ENCODE measurements at regions not wholly inside any gene's neighbourhood (a gene's known extent, or its start where the extent isn't known, plus 50 kb on each side); places are given as distances from the start of the nearest gene placed in this dataset.

GRCh38 chr2:207399301-207399700 is 130.5 kb upstream of the CREB1 start:
- TF ChIP-seq, protein P1, sequence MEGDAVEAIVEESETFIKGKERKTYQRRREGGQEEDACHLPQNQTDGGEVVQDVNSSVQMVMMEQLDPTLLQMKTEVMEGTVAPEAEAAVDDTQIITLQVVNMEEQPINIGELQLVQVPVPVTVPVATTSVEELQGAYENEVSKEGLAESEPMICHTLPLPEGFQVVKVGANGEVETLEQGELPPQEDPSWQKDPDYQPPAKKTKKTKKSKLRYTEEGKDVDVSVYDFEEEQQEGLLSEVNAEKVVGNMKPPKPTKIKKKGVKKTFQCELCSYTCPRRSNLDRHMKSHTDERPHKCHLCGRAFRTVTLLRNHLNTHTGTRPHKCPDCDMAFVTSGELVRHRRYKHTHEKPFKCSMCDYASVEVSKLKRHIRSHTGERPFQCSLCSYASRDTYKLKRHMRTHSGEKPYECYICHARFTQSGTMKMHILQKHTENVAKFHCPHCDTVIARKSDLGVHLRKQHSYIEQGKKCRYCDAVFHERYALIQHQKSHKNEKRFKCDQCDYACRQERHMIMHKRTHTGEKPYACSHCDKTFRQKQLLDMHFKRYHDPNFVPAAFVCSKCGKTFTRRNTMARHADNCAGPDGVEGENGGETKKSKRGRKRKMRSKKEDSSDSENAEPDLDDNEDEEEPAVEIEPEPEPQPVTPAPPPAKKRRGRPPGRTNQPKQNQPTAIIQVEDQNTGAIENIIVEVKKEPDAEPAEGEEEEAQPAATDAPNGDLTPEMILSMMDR (IDR thresholded peaks at IDR 0.05 in 8 of 11, conservative IDR thresholded peaks at IDR 0.05 in 3 of 11): no peak
- no peak for TF ChIP-seq POLR2AphosphoS5 (IDR thresholded peaks at IDR 0.05)
- TF ChIP-seq POLR2A (IDR thresholded peaks at IDR 0.05): no peak
